ENCODE measurements at regions not wholly inside any gene's neighbourhood (a gene's known extent, or its start where the extent isn't known, plus 50 kb on each side); places are given as distances from the start of the nearest gene placed in this dataset.

DNA sequence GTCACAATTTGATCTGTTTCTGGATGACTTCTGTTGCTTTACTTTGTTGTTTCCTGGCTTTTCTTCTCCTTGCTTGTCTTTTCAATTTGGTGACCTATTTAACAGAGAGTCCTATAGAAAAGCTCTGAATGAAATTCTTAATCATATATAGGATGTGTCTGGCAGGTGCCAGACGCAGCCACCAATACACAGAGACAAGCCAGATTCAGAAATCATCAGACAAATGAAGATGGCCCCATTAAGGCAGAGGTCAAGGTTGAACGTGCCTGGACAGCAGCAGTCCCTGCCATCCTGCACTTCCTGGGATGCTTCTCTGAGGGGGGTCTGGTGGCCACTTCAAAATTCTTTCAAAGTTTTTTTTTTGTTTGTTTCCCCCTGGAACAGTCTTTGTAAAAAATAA, 846.7 kb upstream of the COBL start:
- TF ChIP-seq, protein P1, sequence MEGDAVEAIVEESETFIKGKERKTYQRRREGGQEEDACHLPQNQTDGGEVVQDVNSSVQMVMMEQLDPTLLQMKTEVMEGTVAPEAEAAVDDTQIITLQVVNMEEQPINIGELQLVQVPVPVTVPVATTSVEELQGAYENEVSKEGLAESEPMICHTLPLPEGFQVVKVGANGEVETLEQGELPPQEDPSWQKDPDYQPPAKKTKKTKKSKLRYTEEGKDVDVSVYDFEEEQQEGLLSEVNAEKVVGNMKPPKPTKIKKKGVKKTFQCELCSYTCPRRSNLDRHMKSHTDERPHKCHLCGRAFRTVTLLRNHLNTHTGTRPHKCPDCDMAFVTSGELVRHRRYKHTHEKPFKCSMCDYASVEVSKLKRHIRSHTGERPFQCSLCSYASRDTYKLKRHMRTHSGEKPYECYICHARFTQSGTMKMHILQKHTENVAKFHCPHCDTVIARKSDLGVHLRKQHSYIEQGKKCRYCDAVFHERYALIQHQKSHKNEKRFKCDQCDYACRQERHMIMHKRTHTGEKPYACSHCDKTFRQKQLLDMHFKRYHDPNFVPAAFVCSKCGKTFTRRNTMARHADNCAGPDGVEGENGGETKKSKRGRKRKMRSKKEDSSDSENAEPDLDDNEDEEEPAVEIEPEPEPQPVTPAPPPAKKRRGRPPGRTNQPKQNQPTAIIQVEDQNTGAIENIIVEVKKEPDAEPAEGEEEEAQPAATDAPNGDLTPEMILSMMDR (IDR thresholded peaks at IDR 0.05) = no peak
- no peak for TF ChIP-seq POLR2AphosphoS5 (IDR thresholded peaks at IDR 0.05)
- TF ChIP-seq POLR2A (IDR thresholded peaks at IDR 0.05; ENCODE audit: low read depth) = no peak
